PFSK-1 (cell line): ENCODE measurements at regions not wholly inside any gene's neighbourhood (a gene's known extent, or its start where the extent isn't known, plus 50 kb on each side); places are given as distances from the start of the nearest gene placed in this dataset.

Experiments used
- POLR2AphosphoS5 ChIP-seq: IDR thresholded peaks from 2 replicates; pipeline ENCODE4 v1.6.1; 2012; ENCODE audit warnings: low read depth, mild to moderate bottlenecking, control low read depth, low read length, moderate library complexity
- SIN3A ChIP-seq: IDR thresholded peaks from 2 replicates; pipeline ENCODE4 v1.6.1; 2012; ENCODE audit warnings: mild to moderate bottlenecking, low read length, moderate library complexity, borderline replicate concordance; ENCODE audit not compliant: insufficient read depth
- TAF1 ChIP-seq: IDR thresholded peaks from 2 replicates; pipeline ENCODE4 v1.6.1; 2012; ENCODE audit warnings: low read length, control low read depth, borderline replicate concordance; ENCODE audit not compliant: insufficient read depth
- TF ChIP-seq, protein P1 (sequence below), 2 experiments: IDR thresholded peaks; 2 replicates each; pipeline versions ENCODE4 v1.6.1 to v1.8.0; 2011 to 2012; ENCODE audit warnings: low read depth in 2 of 2, low read length in 2 of 2, control low read depth in 1 of 2, inconsistent platforms in 1 of 2, mild to moderate bottlenecking in 1 of 2, moderate library complexity in 1 of 2; ENCODE audit not compliant: insufficient read depth in 1 of 2

- TF ChIP-seq, protein P1, sequence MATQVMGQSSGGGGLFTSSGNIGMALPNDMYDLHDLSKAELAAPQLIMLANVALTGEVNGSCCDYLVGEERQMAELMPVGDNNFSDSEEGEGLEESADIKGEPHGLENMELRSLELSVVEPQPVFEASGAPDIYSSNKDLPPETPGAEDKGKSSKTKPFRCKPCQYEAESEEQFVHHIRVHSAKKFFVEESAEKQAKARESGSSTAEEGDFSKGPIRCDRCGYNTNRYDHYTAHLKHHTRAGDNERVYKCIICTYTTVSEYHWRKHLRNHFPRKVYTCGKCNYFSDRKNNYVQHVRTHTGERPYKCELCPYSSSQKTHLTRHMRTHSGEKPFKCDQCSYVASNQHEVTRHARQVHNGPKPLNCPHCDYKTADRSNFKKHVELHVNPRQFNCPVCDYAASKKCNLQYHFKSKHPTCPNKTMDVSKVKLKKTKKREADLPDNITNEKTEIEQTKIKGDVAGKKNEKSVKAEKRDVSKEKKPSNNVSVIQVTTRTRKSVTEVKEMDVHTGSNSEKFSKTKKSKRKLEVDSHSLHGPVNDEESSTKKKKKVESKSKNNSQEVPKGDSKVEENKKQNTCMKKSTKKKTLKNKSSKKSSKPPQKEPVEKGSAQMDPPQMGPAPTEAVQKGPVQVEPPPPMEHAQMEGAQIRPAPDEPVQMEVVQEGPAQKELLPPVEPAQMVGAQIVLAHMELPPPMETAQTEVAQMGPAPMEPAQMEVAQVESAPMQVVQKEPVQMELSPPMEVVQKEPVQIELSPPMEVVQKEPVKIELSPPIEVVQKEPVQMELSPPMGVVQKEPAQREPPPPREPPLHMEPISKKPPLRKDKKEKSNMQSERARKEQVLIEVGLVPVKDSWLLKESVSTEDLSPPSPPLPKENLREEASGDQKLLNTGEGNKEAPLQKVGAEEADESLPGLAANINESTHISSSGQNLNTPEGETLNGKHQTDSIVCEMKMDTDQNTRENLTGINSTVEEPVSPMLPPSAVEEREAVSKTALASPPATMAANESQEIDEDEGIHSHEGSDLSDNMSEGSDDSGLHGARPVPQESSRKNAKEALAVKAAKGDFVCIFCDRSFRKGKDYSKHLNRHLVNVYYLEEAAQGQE (IDR thresholded peaks at IDR 0.05; ENCODE audit: insufficient read depth in 1 of 2, low read depth in 2 of 2, low read length in 2 of 2): no peak
- TF ChIP-seq POLR2AphosphoS5 (no peak), TAF1 (no peak), SIN3A (no peak)
These were observed 1865.3 kb upstream of the CDH9 start for GRCh38 chr5:28903643-28904042.
